Hepatocyte (in vitro differentiated cells): ENCODE measurements at regions not wholly inside any gene's neighbourhood (a gene's known extent, or its start where the extent isn't known, plus 50 kb on each side); places are given as distances from the start of the nearest gene placed in this dataset.

Experiments used
- EZH2 ChIP-seq: fragments of 200-600 bp; sonication (generic); IDR thresholded peaks from 2 replicates; pipeline ENCODE4 v1.6.1; 2016; ENCODE audit warnings: antibody characterized with exemption, mild to moderate bottlenecking, borderline replicate concordance
- TF ChIP-seq, protein P1 (sequence below): fragments of 200-600 bp; sonication (generic); IDR thresholded peaks from 2 replicates; pipeline ENCODE4 v1.5.1; 2016; ENCODE audit warnings: antibody characterized with exemption, mild to moderate bottlenecking; ENCODE audit not compliant: poor library complexity

DNA sequence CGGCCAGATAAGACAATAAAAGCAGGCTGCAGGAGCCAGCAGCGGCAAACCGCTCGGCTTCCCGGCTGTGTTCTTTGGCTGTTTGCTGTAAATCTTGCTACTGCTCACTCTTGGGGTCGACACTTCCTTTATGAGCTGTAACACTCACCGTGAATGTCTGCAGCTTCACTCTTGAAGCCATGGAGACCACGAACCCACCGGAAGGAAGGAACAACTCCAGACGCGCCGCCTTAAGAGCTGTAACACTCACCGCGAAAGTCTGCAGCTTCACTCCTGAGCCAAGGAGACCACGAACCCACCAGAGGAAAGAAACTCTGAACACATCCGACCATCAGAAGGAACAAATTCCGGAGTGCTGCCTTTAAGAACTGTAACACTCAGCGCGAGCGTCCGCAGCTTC lies 451.7 kb downstream of the AGTPBP1 start:
- TF ChIP-seq, protein P1, sequence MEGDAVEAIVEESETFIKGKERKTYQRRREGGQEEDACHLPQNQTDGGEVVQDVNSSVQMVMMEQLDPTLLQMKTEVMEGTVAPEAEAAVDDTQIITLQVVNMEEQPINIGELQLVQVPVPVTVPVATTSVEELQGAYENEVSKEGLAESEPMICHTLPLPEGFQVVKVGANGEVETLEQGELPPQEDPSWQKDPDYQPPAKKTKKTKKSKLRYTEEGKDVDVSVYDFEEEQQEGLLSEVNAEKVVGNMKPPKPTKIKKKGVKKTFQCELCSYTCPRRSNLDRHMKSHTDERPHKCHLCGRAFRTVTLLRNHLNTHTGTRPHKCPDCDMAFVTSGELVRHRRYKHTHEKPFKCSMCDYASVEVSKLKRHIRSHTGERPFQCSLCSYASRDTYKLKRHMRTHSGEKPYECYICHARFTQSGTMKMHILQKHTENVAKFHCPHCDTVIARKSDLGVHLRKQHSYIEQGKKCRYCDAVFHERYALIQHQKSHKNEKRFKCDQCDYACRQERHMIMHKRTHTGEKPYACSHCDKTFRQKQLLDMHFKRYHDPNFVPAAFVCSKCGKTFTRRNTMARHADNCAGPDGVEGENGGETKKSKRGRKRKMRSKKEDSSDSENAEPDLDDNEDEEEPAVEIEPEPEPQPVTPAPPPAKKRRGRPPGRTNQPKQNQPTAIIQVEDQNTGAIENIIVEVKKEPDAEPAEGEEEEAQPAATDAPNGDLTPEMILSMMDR, result no peak
- no peak for TF ChIP-seq EZH2
